Myocyte (in vitro differentiated cells): ENCODE measurements at regions not wholly inside any gene's neighbourhood (a gene's known extent, or its start where the extent isn't known, plus 50 kb on each side); places are given as distances from the start of the nearest gene placed in this dataset.

Experiments used
- DNase-seq: peaks from one replicate; pipeline ENCODE4 v3.0.0-alpha.2; 2012; ENCODE audit warnings: low read depth

GRCh38 chr2:66888791-66889631 lies 454.1 kb downstream of the MEIS1 start:
- DNase-seq = no peak

GRCh38 chr2:66889632-66889882 lies 454.6 kb downstream of the MEIS1 start:
- no peak for DNase-seq

- no peak for DNase-seq
Measured at GRCh38 chr2:66890166-66890742, 455.3 kb downstream of the MEIS1 start.

GRCh38 chr2:66895206-66895605 lies 460.3 kb downstream of the MEIS1 start:
- DNase-seq = no peak

GRCh38 chr2:66896131-66896530 lies 461.2 kb downstream of the MEIS1 start:
- no peak for DNase-seq

GRCh38 chr2:66897181-66897580 lies 462.3 kb downstream of the MEIS1 start:
- peak; percentile 78 for DNase-seq

GRCh38 chr2:66897691-66898150 lies 462.8 kb downstream of the MEIS1 start:
- DNase-seq = no peak

GRCh38 chr2:66899109-66899508 lies 464.2 kb downstream of the MEIS1 start:
- DNase-seq = no peak

GRCh38 chr2:66899648-66900047 lies 464.7 kb downstream of the MEIS1 start:
- DNase-seq = no peak

- DNase-seq = peak; percentile 32
Measured at GRCh38 chr2:66901344-66901743, 466.4 kb downstream of the MEIS1 start.

GRCh38 chr2:66903183-66903582 lies 468.3 kb downstream of the MEIS1 start:
- no peak for DNase-seq

GRCh38 chr2:66903745-66904465 lies 469.0 kb downstream of the MEIS1 start:
- DNase-seq = no peak

- DNase-seq = no peak
Measured at GRCh38 chr2:66915237-66915636, 480.3 kb downstream of the MEIS1 start.

GRCh38 chr2:66919286-66919685 lies 477.8 kb upstream of the ETAA1 start:
- DNase-seq = no peak

GRCh38 chr2:66920415-66920814 lies 476.7 kb upstream of the ETAA1 start:
- no peak for DNase-seq

GRCh38 chr2:66925128-66925527 lies 472.0 kb upstream of the ETAA1 start:
- peak; percentile 16 for DNase-seq

GRCh38 chr2:66926594-66927112 lies 470.5 kb upstream of the ETAA1 start:
- no peak for DNase-seq

- DNase-seq = peak; percentile 59
Measured at GRCh38 chr2:66929632-66930338, 467.3 kb upstream of the ETAA1 start.

- DNase-seq = no peak
Measured at GRCh38 chr2:66930339-66931220, 466.6 kb upstream of the ETAA1 start.

- no peak for DNase-seq
Measured at GRCh38 chr2:66938471-66938967, 458.6 kb upstream of the ETAA1 start.
